G401 (cell line): ENCODE measurements at regions not wholly inside any gene's neighbourhood (a gene's known extent, or its start where the extent isn't known, plus 50 kb on each side); places are given as distances from the start of the nearest gene placed in this dataset.

Experiments
- DNase-seq: peaks from one replicate; pipeline ENCODE4 v3.0.0-alpha.2; 2015; ENCODE audit warnings: low spot score
- in situ Hi-C: cut with HindIII; loops from 2 replicates; pipeline ENCODE4 v1.10.0; 2016; ENCODE audit warnings: low sequenced_read_pairs, mixed read lengths

DNA sequence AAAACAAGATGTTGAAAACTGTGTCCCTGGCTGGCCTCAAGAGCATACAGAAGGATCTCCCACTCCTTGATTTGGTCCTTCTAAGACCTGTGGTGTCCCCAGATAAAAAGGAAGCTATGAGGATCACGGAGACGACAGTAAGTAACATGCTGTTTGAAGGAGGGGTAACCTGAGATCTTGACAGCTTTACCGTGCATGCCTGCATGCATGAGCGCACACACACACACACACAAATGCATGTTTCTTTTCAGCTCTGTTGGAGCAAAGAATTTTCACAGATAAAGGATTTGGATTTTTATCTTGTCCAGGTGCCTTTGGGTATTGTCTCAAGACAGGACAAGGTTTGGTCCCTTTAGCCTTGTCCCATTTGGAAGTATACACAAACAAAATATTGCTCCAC, 411.6 kb upstream of the CCDC196 start:
- DNase-seq, result no peak
- in situ Hi-C loops, result no loop called here

DNA sequence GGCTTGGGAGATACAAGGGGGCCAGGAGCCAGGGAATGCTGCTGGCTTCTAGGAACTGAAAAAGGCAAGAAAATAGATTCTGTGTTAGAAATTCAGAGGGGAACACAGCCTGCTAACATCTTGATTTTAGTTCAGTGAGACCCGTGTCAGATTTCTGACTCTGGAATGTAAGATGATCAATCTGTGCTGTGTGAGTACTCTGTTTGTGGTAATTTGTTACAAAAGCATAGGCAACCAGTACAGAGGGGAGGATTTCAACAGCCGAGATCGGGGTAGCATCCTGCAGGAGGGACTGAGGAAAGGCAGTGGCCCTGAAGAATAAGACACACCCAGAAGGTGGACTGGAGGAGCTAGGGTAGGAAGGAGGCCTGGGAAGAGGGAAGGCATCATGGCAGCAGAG, 410.0 kb upstream of the CCDC196 start:
- in situ Hi-C loops, result no loop called here
- DNase-seq, result no peak

DNA sequence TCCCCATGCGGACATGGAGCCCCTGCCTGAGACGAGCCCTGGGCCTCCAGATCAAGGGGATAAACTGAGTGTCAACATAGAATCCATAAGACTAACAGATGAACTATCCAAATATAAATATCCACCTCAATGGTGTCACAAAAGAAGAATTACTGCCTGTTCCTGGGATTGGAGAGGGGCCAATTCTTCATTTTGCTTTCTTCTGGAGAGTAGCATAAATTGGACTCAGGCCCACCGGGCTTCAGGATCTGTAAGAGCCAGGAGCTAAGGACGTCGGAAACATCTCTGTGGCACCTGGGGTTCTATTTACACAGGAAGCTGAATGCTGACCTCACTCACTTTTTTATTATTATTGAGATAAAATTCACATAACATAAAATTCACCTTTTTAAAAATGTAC, 408.2 kb upstream of the CCDC196 start:
- in situ Hi-C loops, result no loop called here
- DNase-seq, result peak; percentile 67

DNA sequence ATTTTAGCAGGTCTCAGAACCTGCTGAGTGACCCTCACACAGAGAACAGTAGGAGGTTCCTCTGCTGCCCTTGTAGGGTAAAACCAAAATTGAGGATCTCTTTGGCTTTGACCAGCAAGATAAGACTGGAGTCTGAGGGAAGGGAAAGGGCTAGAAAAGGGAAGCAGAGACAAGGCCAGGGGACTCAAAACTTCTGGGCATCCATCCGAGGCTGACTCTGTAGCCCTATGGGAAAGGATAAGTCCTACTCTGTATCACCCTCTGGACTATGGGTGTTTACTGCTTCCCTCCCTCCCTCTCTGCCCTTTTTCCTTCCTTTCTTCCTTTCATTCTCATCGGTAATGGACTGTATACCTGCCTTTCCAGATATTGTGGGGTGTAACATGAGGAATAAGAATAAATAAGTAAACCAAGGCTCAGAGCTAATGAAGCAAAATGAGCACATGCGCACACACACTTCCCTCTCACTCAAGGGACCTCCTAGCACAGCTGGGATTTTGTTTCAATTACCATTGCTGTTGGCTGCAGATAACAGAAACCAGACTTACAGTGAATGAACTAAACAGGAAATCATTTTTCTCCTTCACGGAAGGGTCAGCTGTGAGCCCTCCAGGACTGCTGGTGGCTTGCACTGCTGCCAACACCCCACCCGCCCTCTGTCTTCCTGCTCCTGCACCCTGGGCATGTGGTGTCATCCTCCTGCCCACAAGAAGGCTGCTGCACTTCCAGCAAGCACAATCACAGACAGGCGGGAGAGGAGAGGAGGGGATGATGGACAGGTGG, 404.4 kb upstream of the CCDC196 start:
- DNase-seq, result no peak
- in situ Hi-C loops, result no loop called here

DNA sequence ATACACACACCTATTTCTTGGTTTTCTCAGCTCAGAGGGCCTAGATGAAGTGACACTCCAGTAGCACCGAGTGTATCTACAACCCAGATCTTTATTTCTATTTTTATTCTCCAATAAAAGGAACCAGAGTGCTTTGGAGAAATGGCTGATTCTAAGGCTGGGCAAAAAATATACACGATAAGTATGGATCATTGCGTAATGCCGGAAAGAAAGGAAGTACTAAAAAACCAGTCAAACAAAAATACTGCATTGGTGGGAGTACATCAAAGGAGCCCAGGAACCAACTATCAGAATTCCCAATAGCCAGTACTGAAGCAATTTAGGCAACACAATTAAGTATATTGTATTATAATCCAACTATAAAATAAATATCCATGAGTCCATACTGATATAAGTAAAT, 400.9 kb upstream of the CCDC196 start:
- no peak for DNase-seq
- in situ Hi-C loops, result no loop called here

DNA sequence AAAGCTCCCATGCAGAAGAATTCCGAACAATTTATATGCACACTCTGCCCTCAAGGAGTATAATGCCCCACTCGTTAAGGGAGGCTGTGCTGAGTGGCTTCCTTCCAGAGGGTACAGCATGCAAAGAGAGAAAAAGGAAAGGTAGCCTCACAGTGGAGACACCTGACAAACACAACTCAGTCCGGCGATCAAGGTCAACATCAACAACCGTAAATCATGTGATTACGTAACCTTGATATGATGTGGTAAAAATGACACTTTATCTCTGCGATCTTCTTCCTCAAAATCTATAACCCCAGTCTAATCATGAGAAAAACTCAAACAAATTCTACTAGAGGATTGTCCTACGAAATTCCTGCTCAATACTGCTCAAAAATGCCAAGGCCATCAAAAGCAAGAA, 400.5 kb upstream of the CCDC196 start:
- in situ Hi-C loops, result no loop called here
- no peak for DNase-seq

DNA sequence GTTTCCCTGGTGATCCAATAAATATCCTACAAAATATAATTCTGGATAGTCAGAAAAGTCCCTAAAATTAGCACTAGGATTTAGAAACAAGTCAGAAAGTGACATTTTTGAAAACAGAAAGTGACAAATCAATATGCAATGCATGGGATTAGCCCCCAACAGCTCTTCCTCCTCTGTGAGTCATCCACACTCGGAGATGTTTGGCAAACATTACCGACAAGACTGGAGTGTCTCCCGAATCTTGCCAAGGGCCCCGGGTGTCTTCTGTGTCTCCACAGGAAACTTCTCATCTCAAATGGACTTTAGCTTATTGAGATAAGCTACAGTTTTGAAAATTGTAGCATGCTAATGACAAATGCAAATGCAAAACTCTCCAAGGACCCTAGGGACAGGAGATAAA, 398.9 kb upstream of the CCDC196 start:
- no peak for DNase-seq
- in situ Hi-C loops, result no loop called here

DNA sequence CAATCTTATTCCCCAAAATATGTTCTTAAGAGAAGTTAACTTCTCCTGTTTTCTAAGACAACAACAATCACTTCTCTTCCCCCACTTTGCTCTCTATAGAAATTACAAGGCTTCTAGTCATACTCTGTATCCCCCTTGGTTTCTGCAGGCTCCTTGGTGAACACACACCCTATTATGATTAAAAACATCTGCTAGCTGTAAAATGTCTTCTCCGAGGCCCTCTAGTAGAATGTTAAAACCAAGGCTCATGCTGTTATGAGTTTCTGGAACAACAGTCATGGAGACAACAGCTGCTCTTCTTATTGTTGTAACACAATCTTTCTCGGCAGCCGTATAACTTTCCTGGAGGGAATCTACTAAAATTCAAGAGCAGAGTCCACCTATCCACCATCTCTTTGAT, 397.5 kb upstream of the CCDC196 start:
- DNase-seq, result no peak
- in situ Hi-C loops, result no loop called here

DNA sequence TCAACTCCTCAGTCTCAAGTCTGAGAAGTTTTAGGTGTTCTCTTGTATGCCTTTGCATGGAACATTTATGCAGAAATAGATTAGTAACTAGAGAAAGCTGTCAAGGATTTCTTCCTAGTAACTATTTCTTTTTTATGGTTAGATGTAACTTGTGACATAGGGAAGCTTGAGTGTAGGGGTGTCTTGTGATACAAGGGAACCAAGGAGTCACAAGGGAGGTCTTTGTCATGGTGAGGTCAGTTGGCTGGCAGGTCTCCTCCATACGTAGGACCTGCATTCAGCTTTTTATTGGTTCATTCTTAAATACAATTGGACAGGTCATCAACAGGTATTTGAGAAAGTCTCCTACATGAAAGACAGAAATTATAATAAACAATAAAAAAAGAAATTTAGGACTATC, 394.0 kb upstream of the CCDC196 start:
- DNase-seq, result no peak
- in situ Hi-C loops, result no loop called here

DNA sequence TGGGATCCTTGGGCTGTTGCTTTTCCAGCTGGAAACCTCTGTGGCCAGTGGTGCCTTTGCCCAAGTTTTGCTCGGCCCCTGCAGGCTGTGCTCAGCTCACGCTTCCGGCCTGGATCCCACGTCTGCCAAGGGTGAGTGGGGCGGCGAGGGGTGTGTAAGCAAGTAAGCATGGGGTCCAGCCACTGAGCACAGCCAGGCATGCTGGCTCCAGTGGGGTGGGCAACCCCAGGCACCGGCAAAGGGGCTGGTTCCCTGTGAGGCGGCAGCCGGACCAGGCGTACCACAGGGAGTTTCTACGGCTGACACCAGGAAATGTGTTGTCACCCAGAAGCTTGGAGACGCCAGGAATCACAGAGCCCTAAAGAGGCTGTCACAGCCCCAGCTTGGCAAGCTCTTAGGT, 393.4 kb upstream of the CCDC196 start:
- in situ Hi-C loops, result no loop called here
- DNase-seq, result no peak

DNA sequence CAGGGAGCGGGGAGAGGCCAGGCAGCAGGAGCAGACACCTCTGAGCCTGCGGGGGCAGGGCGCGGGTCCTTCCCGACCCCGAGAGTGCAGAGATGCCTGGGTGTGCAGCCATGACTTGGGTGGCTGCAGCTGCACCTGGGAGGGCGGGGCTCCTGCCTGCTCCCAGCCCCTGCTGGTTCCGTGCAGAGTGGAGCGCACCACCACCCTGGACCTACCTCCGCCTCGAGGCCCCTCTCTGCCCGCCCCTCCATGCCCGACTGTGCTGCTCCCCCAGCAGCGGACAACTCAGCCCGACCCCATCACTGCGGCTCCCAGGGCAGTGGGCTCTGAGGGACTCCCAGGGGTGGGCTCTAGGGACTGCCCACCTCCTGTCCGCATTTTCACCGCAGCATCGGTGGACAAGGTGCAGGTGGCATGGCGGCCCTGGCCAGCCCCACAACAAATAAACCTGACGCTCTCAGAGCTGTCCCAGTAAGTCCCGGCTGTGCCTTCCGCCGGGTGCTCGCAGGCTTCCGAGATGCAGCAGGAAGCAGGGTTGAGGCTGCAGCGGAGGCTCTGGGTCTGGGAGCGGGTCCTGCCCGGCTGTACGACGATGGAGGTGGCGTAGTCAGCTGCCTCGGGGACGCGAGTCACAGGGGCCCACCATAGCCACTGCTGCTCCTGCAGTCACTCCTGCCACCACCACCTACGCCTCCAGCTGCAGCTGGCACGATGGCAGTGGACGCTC, 392.0 kb upstream of the CCDC196 start:
- in situ Hi-C loops, result no loop called here
- no peak for DNase-seq

DNA sequence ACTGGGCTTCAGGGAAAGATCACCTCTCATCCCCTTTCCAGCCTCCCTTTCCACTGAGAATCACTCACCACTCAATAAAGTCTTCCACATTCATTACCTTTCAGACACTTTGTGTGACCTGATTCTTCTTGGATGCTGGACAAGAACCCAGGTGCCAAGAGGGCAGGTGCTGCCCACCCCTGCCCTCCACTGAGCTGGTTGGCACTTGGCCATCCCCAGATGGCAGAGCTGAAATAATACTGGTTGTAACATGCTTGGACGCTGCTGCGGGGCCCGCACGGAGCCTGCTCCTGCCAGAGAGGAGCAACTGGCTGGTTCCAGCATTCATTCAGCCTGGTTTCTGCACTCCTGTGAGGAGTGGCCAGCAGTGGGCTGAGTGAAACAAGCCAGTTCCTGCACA, 386.7 kb upstream of the CCDC196 start:
- in situ Hi-C loops, result no loop called here
- peak; percentile 91 for DNase-seq

DNA sequence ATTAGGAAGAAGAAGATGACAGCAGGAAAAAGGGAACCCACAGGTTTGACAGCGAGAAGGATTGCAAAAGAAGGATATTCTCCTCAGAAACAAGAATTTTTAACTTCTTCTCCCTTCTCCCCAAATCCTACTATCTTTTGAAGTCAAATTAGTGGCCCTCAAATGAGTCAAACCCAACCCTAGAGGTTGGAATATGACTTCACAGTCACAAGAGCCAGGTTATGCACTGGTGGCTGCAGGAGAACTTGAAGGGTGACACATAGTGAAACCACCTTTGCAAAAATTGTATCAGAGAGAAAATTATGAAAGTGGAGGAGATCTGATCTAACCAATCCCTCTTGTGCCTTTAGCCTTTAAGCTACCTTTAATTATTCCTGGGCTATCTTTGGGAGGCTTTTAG, 386.2 kb upstream of the CCDC196 start:
- DNase-seq, result no peak
- in situ Hi-C loops, result no loop called here

DNA sequence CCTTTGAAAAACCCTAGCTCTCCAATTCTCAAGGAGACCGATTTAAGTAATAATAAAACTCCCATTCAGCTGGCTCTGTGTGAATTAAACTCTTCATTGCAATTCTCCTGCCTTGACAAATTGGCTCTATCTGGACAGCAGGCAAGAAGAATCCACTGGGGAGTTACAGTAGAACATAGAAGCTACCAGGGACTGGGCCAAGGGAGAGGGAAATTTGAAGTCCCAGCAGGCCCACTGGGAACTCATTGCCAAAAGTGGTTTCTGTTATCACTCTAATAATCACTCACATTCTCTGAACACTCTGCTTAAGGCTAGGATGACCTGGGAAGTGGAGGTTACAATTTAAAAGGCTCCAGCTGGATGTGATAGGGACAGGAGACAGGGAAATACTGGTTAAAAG, 384.5 kb upstream of the CCDC196 start:
- no peak for DNase-seq
- in situ Hi-C loops, result no loop called here

DNA sequence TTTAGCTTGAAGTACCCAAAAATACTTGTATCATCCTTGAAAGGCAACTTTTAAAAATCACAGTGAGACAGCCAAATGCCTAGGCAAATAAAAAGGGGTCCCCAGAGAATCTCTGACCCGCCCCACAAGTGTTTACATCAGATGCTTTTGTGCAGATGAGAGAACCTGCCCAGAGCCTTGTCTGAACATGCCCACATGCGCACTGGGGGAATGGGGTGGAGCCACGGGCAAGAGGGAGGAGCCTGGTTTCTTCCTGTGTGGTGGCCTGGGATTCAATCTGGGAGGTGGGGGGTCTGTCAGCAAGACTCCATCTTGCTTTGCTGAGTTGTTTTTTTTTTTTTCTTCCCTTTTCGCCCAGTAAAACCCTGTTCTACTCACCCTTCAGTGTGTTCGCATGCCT, 381.7 kb upstream of the CCDC196 start:
- no peak for DNase-seq

DNA sequence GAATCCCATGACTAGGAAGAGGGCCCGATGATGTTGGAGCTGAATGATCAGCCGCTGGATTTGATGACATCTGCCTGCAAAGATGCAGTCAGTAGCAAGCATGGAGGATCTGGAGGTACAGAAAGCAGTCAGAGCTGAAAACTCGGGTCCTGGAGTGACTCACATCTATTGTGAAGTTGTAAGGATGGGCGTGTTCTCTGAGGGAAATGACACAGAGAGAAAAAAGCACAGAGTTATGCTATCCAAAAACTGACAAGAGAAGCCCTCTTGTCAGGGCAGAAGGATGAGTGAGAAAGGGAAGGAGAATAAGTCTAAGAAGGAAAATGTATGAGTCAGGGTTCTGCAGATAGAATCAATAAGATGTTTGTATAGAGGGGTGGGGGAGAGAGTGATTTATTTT, 380.4 kb upstream of the CCDC196 start:
- in situ Hi-C loops, result no loop called here
- DNase-seq, result no peak

More for the DNA sequence above, 381.7 kb upstream of the CCDC196 start:
- in situ Hi-C loops, result no loop called here

DNA sequence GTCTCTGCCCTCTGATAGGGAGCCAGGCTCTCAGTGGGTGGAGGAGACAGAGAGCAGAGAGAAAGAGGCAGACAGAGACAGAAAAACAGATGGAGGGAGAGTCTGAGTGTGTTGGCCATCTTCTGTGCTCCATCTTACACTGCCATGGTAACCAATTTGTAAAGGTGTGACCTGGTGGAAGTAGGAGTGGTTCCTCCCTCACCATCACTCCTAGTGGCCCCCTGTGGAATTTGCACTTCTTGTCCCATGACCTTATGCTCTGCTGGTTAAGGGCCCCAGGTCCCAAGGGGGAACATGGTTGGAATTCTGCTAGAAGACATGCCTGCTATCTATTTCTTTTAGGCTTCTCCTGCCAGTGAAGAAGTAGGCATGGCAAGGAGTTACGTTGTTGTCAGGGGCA, 376.7 kb upstream of the CCDC196 start:
- in situ Hi-C loops, result no loop called here
- DNase-seq, result no peak

DNA sequence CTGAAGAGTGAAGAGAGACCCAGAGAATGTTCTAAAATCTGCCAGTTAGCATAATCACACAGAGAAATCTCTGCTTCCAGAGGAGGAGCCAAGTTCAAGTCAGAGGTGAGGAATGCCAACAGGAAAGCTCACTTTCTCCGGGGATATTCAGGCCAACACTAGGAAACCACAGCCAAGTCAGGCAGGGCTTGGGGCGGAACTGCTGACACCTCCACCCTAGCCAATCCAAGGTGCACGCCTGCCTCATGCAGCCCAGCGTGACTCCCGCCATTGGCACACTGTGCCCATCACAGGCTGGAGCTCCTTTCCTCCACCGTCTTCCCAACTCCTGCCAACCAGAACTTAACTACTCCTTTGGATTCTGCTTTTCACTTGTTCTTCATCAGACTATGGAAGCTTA, 374.3 kb upstream of the CCDC196 start:
- in situ Hi-C loops, result no loop called here
- no peak for DNase-seq

DNA sequence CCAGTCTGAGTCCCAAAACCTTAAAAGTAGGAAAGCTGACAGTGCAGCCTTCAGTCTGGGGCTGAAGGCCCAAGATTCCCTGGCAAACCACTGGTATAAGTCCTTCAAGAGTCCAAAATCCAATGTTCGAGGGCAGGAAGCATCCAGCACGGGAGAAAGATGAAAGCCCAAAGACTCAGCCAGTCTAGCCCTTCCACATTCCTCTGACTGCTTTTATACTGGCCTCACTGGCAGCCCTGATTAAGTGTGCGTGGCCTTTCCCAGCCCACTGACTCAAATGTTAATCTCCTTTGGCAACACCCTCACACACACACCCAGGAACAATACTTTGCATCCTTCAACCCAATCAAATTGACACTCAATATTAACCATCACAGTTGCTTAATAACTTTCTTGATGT, 372.1 kb upstream of the CCDC196 start:
- in situ Hi-C loops, result no loop called here
- no peak for DNase-seq

DNA sequence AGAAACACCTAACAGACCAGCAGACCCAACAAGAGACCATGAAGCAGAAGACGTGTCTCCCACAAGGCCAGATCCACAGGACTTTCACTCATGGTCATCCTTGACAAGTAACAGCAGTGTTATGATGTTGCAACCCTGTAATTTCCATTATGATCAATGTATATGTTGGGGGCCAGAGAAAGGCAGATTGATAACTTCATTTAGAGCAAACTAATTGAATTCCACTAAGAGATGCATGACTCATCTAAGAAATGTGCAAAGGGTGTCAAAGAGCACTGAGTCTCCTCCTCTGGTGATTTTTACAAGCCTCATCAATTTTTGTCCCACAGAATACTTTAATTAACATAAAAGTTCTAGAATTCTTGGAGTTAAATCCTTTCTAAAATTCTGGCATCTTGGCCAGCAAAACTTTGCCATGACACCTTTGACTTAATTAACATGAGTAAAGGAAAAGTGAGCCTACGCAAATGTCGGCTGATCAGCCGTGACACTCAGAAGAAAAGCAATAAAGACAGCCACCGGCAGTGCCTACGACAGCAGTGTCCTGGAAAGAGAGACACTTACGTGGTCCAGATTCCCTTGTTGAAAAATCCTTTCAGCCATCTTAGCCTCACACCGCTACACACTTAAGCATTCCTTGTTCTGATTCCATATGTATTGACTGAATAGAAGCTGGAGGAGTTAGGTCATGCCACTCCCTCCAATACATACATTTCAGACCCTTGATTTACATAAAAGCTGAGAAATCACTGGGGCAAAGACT, 370.2 kb upstream of the CCDC196 start:
- no peak for DNase-seq
- in situ Hi-C loops, result no loop called here
